CD4-positive, alpha-beta T cell treated with Interleukin-1 beta for 1 hour (primary cell): ENCODE measurements at regions not wholly inside any gene's neighbourhood (a gene's known extent, or its start where the extent isn't known, plus 50 kb on each side); places are given as distances from the start of the nearest gene placed in this dataset.
"Not testable (repeated sequence)": the region's sequence is repeated elsewhere in the genome, so short reads cannot be mapped to it uniquely, and the experiment has no call there.

Experiments
- DNase-seq, 2 donors: peaks; one replicate each; pipeline ENCODE4 v3.0.0-alpha.2; 2020 to 2022

GRCh38 chr13:74266309-74266708 lies 132.1 kb upstream of the KLF12 start:
- no peak for DNase-seq

GRCh38 chr13:74264333-74264732 lies 130.1 kb upstream of the KLF12 start:
- no peak for DNase-seq

GRCh38 chr13:74260420-74260819 lies 126.2 kb upstream of the KLF12 start:
- DNase-seq = not testable (repeated sequence)

GRCh38 chr13:74259641-74260040 lies 125.4 kb upstream of the KLF12 start:
- DNase-seq = no peak

- DNase-seq = no peak
Observed at GRCh38 chr13:74258961-74259360, 124.8 kb upstream of the KLF12 start.

- no peak for DNase-seq
Observed at GRCh38 chr13:74256969-74257368, 122.8 kb upstream of the KLF12 start.

- no peak for DNase-seq
Observed at GRCh38 chr13:74253161-74253560, 119.0 kb upstream of the KLF12 start.

- no peak for DNase-seq
Observed at GRCh38 chr13:74251778-74252519, 117.7 kb upstream of the KLF12 start.

- no peak for DNase-seq
Observed at GRCh38 chr13:74250738-74251190, 116.6 kb upstream of the KLF12 start.

GRCh38 chr13:74248477-74248876 lies 114.3 kb upstream of the KLF12 start:
- DNase-seq = no peak

GRCh38 chr13:74246487-74246886 lies 112.3 kb upstream of the KLF12 start:
- DNase-seq = no peak

GRCh38 chr13:74243637-74244526 lies 109.7 kb upstream of the KLF12 start:
- peak in 1 of 2 donors; percentile 65 for DNase-seq

- not testable (repeated sequence) for DNase-seq
Observed at GRCh38 chr13:74241343-74241742, 107.1 kb upstream of the KLF12 start.

GRCh38 chr13:74230984-74231501 lies 96.8 kb upstream of the KLF12 start:
- peak in 1 of 2 donors; percentile 42 for DNase-seq

GRCh38 chr13:74229242-74229641 lies 95.0 kb upstream of the KLF12 start:
- DNase-seq = no peak

- no peak for DNase-seq
Observed at GRCh38 chr13:74227476-74228158, 93.4 kb upstream of the KLF12 start.

GRCh38 chr13:74226791-74227475 lies 92.7 kb upstream of the KLF12 start:
- DNase-seq = no peak

- DNase-seq = no peak
Observed at GRCh38 chr13:74221752-74222151, 87.5 kb upstream of the KLF12 start.

- no peak for DNase-seq
Observed at GRCh38 chr13:74219566-74219965, 85.4 kb upstream of the KLF12 start.

GRCh38 chr13:74218291-74218690 lies 84.1 kb upstream of the KLF12 start:
- DNase-seq = no peak

GRCh38 chr13:74217811-74218210 lies 83.6 kb upstream of the KLF12 start:
- no peak for DNase-seq

- DNase-seq = no peak
Observed at GRCh38 chr13:74215420-74215819, 81.2 kb upstream of the KLF12 start.

- no peak for DNase-seq
Observed at GRCh38 chr13:74214321-74214720, 80.1 kb upstream of the KLF12 start.
